MCF 10A (cell line): ENCODE measurements at regions not wholly inside any gene's neighbourhood (a gene's known extent, or its start where the extent isn't known, plus 50 kb on each side); places are given as distances from the start of the nearest gene placed in this dataset.
A peak's percentile ranks its signal among the peaks of the same experiment; 100 is the strongest.

ENCODE experiments used
- BruUV-seq: library from RNA; stranded (reverse); fragments of 400-500 nt; replicated peaks from 2 replicates; lab custom pipeline; 2021; lab: Mats Ljungman, UMichigan
- CTCF ChIA-PET: fragments of 300-600 bp; sonication (Branson Sonifier 250); formaldehyde crosslinking; extraction: SDS; loops from one replicate; lab custom pipeline; 2021; ENCODE audit warnings: antibody characterized with exemption, inconsistent platforms; lab: Yijun Ruan, JAX
- POLR2A ChIA-PET: fragments of 300-600, 350-650 bp; sonication (Branson Sonifier 250); formaldehyde crosslinking; extraction: SDS; loops from one replicate; lab custom pipeline; 2020; ENCODE audit warnings: antibody characterized with exemption, inconsistent platforms; lab: Yijun Ruan, JAX
- DNase-seq: peaks from one replicate; pipeline ENCODE4 v3.0.0-alpha.2; 2018; ENCODE audit not compliant: unreplicated experiment
- H3K27ac Mint-ChIP-seq: one replicate; pipeline ENCODE4 v1.8.0; 2022; ENCODE audit warnings: mild to moderate bottlenecking, low read depth, mixed read lengths; ENCODE audit not compliant: unreplicated experiment
- H3K27me3 Mint-ChIP-seq: one replicate; pipeline ENCODE4 v1.8.0; 2022; ENCODE audit warnings: mixed read lengths; ENCODE audit not compliant: insufficient read depth, unreplicated experiment
- H3K36me3 Mint-ChIP-seq: one replicate; pipeline ENCODE4 v1.8.0; 2022; ENCODE audit warnings: mild to moderate bottlenecking, moderate library complexity, mixed read lengths; ENCODE audit not compliant: insufficient read depth, unreplicated experiment
- H3K4me1 Mint-ChIP-seq: one replicate; pipeline ENCODE4 v1.8.0; 2022; ENCODE audit warnings: mixed read lengths; ENCODE audit not compliant: insufficient read depth, unreplicated experiment
- H3K4me3 Mint-ChIP-seq: one replicate; pipeline ENCODE4 v1.8.0; 2022; ENCODE audit warnings: mild to moderate bottlenecking, moderate library complexity, mixed read lengths; ENCODE audit not compliant: unreplicated experiment
- H3K9me3 Mint-ChIP-seq: one replicate; pipeline ENCODE4 v1.8.0; 2022; ENCODE audit warnings: mixed read lengths; ENCODE audit not compliant: unreplicated experiment
- intact Hi-C: fragments of 100-400 bp; cut with micrococcal nuclease; formaldehyde crosslinking; loops from 2 replicates; pipeline ENCODE4 v1.14.1; 2022
- TF ChIP-seq, protein P1 (sequence below): fragments of 200-600 bp; IDR thresholded peaks from one replicate; pipeline ENCODE4 v1.8.0; 2022; ENCODE audit warnings: antibody characterized with exemption, mild to moderate bottlenecking; ENCODE audit not compliant: unreplicated experiment

DNA sequence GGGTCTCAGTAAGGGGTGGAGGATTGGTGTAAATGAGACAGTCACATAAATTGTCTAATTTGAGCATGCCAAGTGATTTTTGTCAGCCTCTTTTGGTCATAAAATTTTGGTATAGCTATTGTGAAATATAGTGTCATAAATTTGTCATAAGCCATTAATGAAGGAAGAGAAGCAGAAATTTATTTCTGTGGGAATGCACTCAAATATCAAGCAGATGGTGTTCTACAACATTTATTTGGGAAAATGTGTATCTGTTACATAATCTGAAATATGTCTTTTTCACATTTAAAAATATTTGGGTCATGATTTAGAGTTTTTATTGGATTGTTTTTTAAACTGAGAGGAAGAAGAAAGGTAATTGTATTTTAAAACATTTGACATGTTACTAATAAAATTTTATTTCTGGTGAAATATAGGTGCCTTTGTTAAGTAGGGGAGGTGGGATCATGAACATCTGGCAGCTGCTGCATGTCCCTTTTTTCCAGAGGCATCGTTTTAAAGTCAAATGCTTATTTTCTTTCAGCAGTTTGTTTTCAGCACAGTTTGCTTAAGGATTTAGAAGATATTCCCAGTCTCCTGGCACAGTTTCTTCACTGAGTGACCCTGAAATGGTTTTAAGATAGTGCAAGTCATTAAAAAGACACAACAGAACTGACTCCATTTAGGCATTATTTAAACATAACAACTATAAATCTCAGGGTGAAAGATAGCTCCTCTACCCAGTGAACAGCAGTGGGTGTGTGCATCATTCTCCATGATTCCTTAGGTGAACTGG, 371.7 kb downstream of the SNAPC1 start:
- intact Hi-C loops, result no loop called here
- BruUV-seq, result no TSS peak
- no peaks in the 10 kb centered on the region for H3K9me3 Mint-ChIP-seq
- H3K36me3 Mint-ChIP-seq, result no peaks in the 10 kb centered on the region
- POLR2A ChIA-PET, result no interaction called here
- H3K4me3 Mint-ChIP-seq, result no peak overlapping the region
- CTCF ChIA-PET, result interaction anchor here (0.6 to 1.1 kb wide), 5 partner anchors 239 to 1143 kb away, joined by 3 to 6 read pairs (median 6); no protein-coding TSS in a partner anchor
- no peak overlapping the region for H3K27ac Mint-ChIP-seq
- H3K4me1 Mint-ChIP-seq, result no peaks in the 10 kb centered on the region
- no peak for DNase-seq
- TF ChIP-seq, protein P1, sequence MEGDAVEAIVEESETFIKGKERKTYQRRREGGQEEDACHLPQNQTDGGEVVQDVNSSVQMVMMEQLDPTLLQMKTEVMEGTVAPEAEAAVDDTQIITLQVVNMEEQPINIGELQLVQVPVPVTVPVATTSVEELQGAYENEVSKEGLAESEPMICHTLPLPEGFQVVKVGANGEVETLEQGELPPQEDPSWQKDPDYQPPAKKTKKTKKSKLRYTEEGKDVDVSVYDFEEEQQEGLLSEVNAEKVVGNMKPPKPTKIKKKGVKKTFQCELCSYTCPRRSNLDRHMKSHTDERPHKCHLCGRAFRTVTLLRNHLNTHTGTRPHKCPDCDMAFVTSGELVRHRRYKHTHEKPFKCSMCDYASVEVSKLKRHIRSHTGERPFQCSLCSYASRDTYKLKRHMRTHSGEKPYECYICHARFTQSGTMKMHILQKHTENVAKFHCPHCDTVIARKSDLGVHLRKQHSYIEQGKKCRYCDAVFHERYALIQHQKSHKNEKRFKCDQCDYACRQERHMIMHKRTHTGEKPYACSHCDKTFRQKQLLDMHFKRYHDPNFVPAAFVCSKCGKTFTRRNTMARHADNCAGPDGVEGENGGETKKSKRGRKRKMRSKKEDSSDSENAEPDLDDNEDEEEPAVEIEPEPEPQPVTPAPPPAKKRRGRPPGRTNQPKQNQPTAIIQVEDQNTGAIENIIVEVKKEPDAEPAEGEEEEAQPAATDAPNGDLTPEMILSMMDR, result no peak
- peaks cover 31% of the 10 kb centered on the region for H3K27me3 Mint-ChIP-seq

DNA sequence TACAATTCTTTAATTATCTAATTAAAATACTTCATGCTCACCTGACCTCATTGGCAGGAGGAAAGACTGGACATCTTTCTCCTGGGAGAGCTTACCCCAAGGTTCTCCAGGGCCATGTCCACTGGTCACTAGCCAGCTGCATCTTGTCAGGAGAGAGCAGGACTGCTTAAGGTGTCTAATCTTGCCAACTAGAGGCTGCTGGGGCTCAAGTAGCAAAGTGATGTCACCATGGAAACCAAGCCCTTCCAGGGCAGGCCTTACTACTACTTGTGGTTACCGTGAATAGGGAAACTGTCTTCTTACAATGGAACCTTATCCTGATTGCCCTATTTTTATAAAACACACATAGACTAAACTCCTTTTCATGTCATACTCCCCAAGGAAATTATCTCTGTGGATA, 376.4 kb downstream of the SNAPC1 start:
- no peak for DNase-seq
- Mint-ChIP-seq H3K4me1 (peaks cover 5% of the 10 kb centered on the region), H3K36me3 (no peaks in the 10 kb centered on the region), H3K27ac (no peak overlapping the region), H3K9me3 (no peaks in the 10 kb centered on the region), H3K27me3 (no peaks in the 10 kb centered on the region), H3K4me3 (no peak overlapping the region)
- CTCF ChIA-PET, result interaction anchor here (3.2 kb wide), 1 partner anchor 11 kb away, joined by 13 read pairs; no protein-coding TSS in a partner anchor
- intact Hi-C loops, result no loop called here
- TF ChIP-seq, protein P1, result no peak
- POLR2A ChIA-PET, result interaction anchor here (0.6 kb wide), 1 partner anchor 251 kb away, joined by 3 read pairs; no protein-coding TSS in a partner anchor
- BruUV-seq, result no TSS peak

GRCh38 chr14:62141139-62141538, 378.9 kb downstream of the SNAPC1 start:
- no peak for DNase-seq
- BruUV-seq, result no TSS peak
- Mint-ChIP-seq H3K9me3 (no peaks in the 10 kb centered on the region), H3K27me3 (no peaks in the 10 kb centered on the region), H3K4me1 (peaks cover 10% of the 10 kb centered on the region), H3K4me3 (no peak overlapping the region), H3K27ac (no peak overlapping the region), H3K36me3 (no peaks in the 10 kb centered on the region)
- CTCF ChIA-PET, result interaction anchor here (0.6 kb wide), 1 partner anchor 13 kb away, joined by 3 read pairs; no protein-coding TSS in a partner anchor
- TF ChIP-seq, protein P1, result no peak
- intact Hi-C loops, result no loop called here
- POLR2A ChIA-PET, result no interaction called here

DNA sequence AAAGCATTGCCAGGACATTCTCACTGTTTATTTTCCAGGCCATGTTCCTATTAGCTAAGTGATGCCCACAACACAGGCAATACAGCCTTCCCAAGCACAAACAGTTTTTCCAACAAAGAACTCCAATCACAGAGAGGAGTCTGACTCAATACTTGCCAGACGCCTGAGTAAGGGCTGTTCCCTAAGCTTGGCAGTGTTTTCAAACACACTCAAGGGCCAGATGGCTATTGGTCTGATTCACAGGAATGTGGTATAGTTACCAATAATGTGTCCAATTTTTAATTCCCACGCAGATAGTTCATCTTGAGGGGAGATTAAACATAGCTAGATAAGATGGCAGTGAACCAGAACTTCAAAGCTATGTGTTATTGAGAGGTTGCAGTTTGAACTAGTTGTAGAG, 381.0 kb downstream of the SNAPC1 start:
- Mint-ChIP-seq H3K36me3 (peaks cover 4% of the 10 kb centered on the region), H3K4me3 (no peak overlapping the region), H3K4me1 (peaks cover 10% of the 10 kb centered on the region), H3K27ac (no peak overlapping the region), H3K9me3 (peaks cover 13% of the 10 kb centered on the region), H3K27me3 (no peaks in the 10 kb centered on the region)
- ChIA-PET POLR2A (no interaction called here), CTCF (interaction anchor here (0.6 to 2.3 kb wide), 4 partner anchors 17 to 874 kb away, joined by 3 to 9 read pairs (median 3); no protein-coding TSS in a partner anchor)
- intact Hi-C loops, result no loop called here
- DNase-seq, result peak; percentile 19
- no TSS peak for BruUV-seq
- TF ChIP-seq, protein P1, result no peak
